A549 (cell line): ENCODE measurements at regions not wholly inside any gene's neighbourhood (a gene's known extent, or its start where the extent isn't known, plus 50 kb on each side); places are given as distances from the start of the nearest gene placed in this dataset.

ENCODE experiments used
- ESRRA ChIP-seq: fragments of 150-350 bp; IDR thresholded peaks from 2 replicates; pipeline ENCODE4 v1.6.1; 2014; ENCODE audit warnings: mild to moderate bottlenecking, low read length, borderline replicate concordance
- JUNB ChIP-seq: fragments of >200 bp; sonication (Bioruptor Twin); formaldehyde crosslinking; IDR thresholded peaks from 2 replicates; pipeline ENCODE4 v1.6.1; 2016
- MAZ ChIP-seq: fragments of 150-350 bp; IDR thresholded peaks from 2 replicates; pipeline ENCODE4 v1.6.1; 2014; ENCODE audit warnings: antibody characterized with exemption, low read depth, low read length, borderline replicate concordance
- MYC ChIP-seq: IDR thresholded peaks from 2 replicates; pipeline ENCODE4 v1.6.1; 2012; ENCODE audit warnings: mild to moderate bottlenecking, inconsistent platforms, low read length, improper control_type of control experiment, borderline replicate concordance
- POLR2A ChIP-seq: IDR thresholded peaks from 2 replicates; pipeline ENCODE4 v1.6.1; 2012; ENCODE audit warnings: mild to moderate bottlenecking, low read length
- TF ChIP-seq, protein P1 (sequence below): fragments of >200 bp; sonication (Bioruptor Twin); formaldehyde crosslinking; IDR thresholded peaks from 3 replicates; pipeline ENCODE4 v1.5.1; 2016

DNA sequence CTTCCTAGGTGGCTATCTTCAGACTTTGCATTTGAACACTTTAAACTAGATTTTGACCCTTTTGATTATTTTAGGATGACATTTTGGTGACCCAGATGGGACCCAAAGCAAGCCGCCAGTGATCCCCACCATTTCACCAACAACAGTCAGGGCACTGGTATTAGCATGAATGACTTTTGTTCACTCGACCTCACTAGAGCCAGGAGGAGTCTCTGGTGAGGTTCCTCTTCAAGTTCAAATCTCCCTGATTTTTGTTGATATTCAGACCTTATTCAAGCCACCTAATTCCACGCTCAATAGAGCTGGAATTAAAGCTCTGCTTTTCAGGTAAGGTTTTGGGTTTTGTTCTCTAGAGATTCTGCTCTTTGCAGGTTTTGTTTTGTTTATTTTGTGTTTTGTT, 202.3 kb downstream of the MREG start:
- TF ChIP-seq, protein P1, sequence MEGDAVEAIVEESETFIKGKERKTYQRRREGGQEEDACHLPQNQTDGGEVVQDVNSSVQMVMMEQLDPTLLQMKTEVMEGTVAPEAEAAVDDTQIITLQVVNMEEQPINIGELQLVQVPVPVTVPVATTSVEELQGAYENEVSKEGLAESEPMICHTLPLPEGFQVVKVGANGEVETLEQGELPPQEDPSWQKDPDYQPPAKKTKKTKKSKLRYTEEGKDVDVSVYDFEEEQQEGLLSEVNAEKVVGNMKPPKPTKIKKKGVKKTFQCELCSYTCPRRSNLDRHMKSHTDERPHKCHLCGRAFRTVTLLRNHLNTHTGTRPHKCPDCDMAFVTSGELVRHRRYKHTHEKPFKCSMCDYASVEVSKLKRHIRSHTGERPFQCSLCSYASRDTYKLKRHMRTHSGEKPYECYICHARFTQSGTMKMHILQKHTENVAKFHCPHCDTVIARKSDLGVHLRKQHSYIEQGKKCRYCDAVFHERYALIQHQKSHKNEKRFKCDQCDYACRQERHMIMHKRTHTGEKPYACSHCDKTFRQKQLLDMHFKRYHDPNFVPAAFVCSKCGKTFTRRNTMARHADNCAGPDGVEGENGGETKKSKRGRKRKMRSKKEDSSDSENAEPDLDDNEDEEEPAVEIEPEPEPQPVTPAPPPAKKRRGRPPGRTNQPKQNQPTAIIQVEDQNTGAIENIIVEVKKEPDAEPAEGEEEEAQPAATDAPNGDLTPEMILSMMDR, result no peak
- TF ChIP-seq MYC (no peak), POLR2A (no peak), JUNB (no peak), ESRRA (no peak), MAZ (no peak)
